WTC11 (cell line): ENCODE measurements at regions not wholly inside any gene's neighbourhood (a gene's known extent, or its start where the extent isn't known, plus 50 kb on each side); places are given as distances from the start of the nearest gene placed in this dataset.

Experiments used
- ATAC-seq: fragments of 200-7000 bp; cut with Tn5 transposase; 2 replicates; pipeline ENCODE4 v1.10.0; 2021; ENCODE audit warnings: mild to moderate bottlenecking, moderate library complexity
- CTCF ChIA-PET: fragments of 300-600 bp; sonication (Branson Sonifier 250); formaldehyde crosslinking; loops from one replicate; lab custom pipeline; 2021; ENCODE audit warnings: antibody characterized with exemption; lab: Charles Lee
- POLR2A ChIA-PET: fragments of 350-600 bp; sonication (Branson Sonifier 250); formaldehyde crosslinking; loops from one replicate; lab custom pipeline; 2021; ENCODE audit warnings: antibody characterized with exemption; lab: Charles Lee
- DNase-seq: peaks from one replicate; pipeline ENCODE4 v3.0.0; 2021; ENCODE audit warnings: low spot score
- H3K27ac Mint-ChIP-seq: 2 replicates; pipeline ENCODE4 v1.8.0; 2021; ENCODE audit warnings: mixed read lengths
- H3K27me3 Mint-ChIP-seq: 2 replicates; pipeline ENCODE4 v1.8.0; 2021; ENCODE audit warnings: low read depth, mild to moderate bottlenecking, moderate library complexity, mixed read lengths
- H3K36me3 Mint-ChIP-seq: 2 replicates; pipeline ENCODE4 v1.8.0; 2021; ENCODE audit warnings: mixed read lengths
- H3K4me1 Mint-ChIP-seq: 2 replicates; pipeline ENCODE4 v1.8.0; 2022; ENCODE audit warnings: mixed read lengths
- H3K4me3 Mint-ChIP-seq: 2 replicates; pipeline ENCODE4 v1.8.0; 2021; ENCODE audit warnings: mild to moderate bottlenecking, moderate library complexity, mixed read lengths
- H3K9me3 Mint-ChIP-seq: 2 replicates; pipeline ENCODE4 v1.8.0; 2021; ENCODE audit warnings: mixed read lengths
- CREM ChIP-seq: sonication (generic); formaldehyde crosslinking; IDR thresholded peaks from 2 replicates; pipeline ENCODE4 v1.8.1; 2022; ENCODE audit warnings: mild to moderate bottlenecking, missing genetic modification reagents, moderate library complexity
- ESRRA ChIP-seq: sonication (generic); formaldehyde crosslinking; IDR thresholded peaks from 2 replicates; pipeline ENCODE4 v1.8.1; 2022; ENCODE audit warnings: mild to moderate bottlenecking, missing genetic modification reagents, borderline replicate concordance
- TEAD4 ChIP-seq: sonication (generic); formaldehyde crosslinking; IDR thresholded peaks from 2 replicates; pipeline ENCODE4 v1.8.0; 2022; ENCODE audit warnings: mild to moderate bottlenecking, missing genetic modification reagents
- TP53 ChIP-seq: sonication (generic); formaldehyde crosslinking; IDR thresholded peaks from 2 replicates; pipeline ENCODE4 v1.8.1; 2023; ENCODE audit warnings: mild to moderate bottlenecking, missing genetic modification reagents
- TF ChIP-seq, protein P1 (sequence below): sonication (generic); formaldehyde crosslinking; IDR thresholded peaks from 2 replicates; pipeline ENCODE4 v1.8.1; 2023; ENCODE audit warnings: mild to moderate bottlenecking, missing genetic modification reagents, borderline replicate concordance
- TF ChIP-seq, protein P2 (sequence below): sonication (generic); formaldehyde crosslinking; IDR thresholded peaks from 2 replicates; pipeline ENCODE4 v1.8.0; 2022; ENCODE audit warnings: mild to moderate bottlenecking, missing genetic modification reagents
- TF ChIP-seq, protein P3 (sequence below): fragments of 200-600 bp; IDR thresholded peaks from 2 replicates; pipeline ENCODE4 v1.8.0; 2022; ENCODE audit warnings: antibody characterized with exemption
- TF ChIP-seq, protein P4 (sequence below): sonication (generic); formaldehyde crosslinking; IDR thresholded peaks from 2 replicates; pipeline ENCODE4 v1.8.0; 2022; ENCODE audit warnings: mild to moderate bottlenecking, missing genetic modification reagents
- TF ChIP-seq, protein P5 (sequence below): sonication (generic); formaldehyde crosslinking; IDR thresholded peaks from 2 replicates; pipeline ENCODE4 v1.8.1; 2023; ENCODE audit warnings: mild to moderate bottlenecking, missing genetic modification reagents
- TF ChIP-seq, protein P6 (sequence below): sonication (generic); formaldehyde crosslinking; IDR thresholded peaks from 2 replicates; pipeline ENCODE4 v1.8.1; 2022; ENCODE audit warnings: low read depth, mild to moderate bottlenecking, moderate library complexity, missing genetic modification reagents, borderline replicate concordance
- TF ChIP-seq, protein P7 (sequence below): fragments of 250-450 bp; sonication (Bioruptor Pico); IDR thresholded peaks from 2 replicates; pipeline ENCODE4 v1.9.0; 2021; ENCODE audit warnings: mild to moderate bottlenecking

DNA sequence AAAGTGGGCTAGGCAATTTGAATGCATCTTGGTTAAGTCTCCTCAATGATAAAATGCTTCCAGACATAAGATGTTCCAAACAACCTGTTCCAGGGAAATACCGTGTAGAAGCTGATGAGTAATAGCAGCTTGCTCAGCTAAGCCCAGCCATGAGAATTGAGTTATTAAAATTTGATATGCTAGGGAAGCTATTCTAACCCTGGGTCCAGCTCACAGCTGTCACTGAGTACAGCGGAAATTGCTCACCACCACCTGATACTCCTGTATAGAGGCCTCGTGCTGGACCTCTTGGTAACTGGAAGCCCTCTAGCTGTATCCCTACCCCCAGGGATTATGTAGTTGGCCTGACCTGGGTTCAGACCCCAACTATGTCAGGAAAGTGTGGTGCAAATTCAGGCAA lies 521.3 kb upstream of the TRPC7 start (continued):
- TF ChIP-seq, protein P1, sequence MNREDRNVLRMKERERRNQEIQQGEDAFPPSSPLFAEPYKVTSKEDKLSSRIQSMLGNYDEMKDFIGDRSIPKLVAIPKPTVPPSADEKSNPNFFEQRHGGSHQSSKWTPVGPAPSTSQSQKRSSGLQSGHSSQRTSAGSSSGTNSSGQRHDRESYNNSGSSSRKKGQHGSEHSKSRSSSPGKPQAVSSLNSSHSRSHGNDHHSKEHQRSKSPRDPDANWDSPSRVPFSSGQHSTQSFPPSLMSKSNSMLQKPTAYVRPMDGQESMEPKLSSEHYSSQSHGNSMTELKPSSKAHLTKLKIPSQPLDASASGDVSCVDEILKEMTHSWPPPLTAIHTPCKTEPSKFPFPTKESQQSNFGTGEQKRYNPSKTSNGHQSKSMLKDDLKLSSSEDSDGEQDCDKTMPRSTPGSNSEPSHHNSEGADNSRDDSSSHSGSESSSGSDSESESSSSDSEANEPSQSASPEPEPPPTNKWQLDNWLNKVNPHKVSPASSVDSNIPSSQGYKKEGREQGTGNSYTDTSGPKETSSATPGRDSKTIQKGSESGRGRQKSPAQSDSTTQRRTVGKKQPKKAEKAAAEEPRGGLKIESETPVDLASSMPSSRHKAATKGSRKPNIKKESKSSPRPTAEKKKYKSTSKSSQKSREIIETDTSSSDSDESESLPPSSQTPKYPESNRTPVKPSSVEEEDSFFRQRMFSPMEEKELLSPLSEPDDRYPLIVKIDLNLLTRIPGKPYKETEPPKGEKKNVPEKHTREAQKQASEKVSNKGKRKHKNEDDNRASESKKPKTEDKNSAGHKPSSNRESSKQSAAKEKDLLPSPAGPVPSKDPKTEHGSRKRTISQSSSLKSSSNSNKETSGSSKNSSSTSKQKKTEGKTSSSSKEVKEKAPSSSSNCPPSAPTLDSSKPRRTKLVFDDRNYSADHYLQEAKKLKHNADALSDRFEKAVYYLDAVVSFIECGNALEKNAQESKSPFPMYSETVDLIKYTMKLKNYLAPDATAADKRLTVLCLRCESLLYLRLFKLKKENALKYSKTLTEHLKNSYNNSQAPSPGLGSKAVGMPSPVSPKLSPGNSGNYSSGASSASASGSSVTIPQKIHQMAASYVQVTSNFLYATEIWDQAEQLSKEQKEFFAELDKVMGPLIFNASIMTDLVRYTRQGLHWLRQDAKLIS (CRISPR knock-in tag) = no peak
- TF ChIP-seq, protein P2, sequence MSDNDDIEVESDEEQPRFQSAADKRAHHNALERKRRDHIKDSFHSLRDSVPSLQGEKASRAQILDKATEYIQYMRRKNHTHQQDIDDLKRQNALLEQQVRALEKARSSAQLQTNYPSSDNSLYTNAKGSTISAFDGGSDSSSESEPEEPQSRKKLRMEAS (CRISPR knock-in tag) = no peak
- TF ChIP-seq, protein P3, sequence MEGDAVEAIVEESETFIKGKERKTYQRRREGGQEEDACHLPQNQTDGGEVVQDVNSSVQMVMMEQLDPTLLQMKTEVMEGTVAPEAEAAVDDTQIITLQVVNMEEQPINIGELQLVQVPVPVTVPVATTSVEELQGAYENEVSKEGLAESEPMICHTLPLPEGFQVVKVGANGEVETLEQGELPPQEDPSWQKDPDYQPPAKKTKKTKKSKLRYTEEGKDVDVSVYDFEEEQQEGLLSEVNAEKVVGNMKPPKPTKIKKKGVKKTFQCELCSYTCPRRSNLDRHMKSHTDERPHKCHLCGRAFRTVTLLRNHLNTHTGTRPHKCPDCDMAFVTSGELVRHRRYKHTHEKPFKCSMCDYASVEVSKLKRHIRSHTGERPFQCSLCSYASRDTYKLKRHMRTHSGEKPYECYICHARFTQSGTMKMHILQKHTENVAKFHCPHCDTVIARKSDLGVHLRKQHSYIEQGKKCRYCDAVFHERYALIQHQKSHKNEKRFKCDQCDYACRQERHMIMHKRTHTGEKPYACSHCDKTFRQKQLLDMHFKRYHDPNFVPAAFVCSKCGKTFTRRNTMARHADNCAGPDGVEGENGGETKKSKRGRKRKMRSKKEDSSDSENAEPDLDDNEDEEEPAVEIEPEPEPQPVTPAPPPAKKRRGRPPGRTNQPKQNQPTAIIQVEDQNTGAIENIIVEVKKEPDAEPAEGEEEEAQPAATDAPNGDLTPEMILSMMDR = no peak
- TF ChIP-seq, protein P4, sequence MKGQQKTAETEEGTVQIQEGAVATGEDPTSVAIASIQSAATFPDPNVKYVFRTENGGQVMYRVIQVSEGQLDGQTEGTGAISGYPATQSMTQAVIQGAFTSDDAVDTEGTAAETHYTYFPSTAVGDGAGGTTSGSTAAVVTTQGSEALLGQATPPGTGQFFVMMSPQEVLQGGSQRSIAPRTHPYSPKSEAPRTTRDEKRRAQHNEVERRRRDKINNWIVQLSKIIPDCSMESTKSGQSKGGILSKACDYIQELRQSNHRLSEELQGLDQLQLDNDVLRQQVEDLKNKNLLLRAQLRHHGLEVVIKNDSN = no peak

DNA sequence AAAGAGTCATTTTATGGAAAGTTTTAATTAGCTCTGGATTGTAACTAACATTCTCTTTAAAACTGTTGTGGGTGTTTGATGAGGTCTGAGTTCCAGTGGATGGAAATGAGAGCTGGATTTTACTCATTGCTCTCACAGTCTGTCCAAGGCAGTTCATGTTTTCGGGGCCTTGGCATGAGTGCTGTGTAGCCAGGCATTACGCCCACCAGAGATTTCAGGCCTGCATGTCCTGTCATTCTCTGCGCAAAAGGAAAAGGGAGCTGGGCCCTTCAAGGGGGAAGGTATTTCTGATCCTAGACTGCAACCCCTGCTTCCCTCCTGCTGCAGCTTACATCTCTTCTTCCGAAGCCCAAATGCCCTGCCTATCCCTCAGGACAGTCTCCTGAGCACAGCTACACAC lies 499.6 kb upstream of the TRPC7 start:
- ChIA-PET POLR2A (no interaction called here), CTCF (interaction anchor here (1.1 kb wide), 2 partner anchors 10 to 210 kb away, joined by 3 read pairs; no protein-coding TSS in a partner anchor)
- Mint-ChIP-seq H3K36me3 (no peaks in the 10 kb centered on the region), H3K9me3 (no peaks in the 10 kb centered on the region), H3K27me3 (no peaks in the 10 kb centered on the region), H3K27ac (no peak overlapping the region), H3K4me3 (no peak overlapping the region), H3K4me1 (peaks cover 27% of the 10 kb centered on the region)
- DNase-seq (no peak), ATAC-seq (no peak)
- TF ChIP-seq, protein P5, sequence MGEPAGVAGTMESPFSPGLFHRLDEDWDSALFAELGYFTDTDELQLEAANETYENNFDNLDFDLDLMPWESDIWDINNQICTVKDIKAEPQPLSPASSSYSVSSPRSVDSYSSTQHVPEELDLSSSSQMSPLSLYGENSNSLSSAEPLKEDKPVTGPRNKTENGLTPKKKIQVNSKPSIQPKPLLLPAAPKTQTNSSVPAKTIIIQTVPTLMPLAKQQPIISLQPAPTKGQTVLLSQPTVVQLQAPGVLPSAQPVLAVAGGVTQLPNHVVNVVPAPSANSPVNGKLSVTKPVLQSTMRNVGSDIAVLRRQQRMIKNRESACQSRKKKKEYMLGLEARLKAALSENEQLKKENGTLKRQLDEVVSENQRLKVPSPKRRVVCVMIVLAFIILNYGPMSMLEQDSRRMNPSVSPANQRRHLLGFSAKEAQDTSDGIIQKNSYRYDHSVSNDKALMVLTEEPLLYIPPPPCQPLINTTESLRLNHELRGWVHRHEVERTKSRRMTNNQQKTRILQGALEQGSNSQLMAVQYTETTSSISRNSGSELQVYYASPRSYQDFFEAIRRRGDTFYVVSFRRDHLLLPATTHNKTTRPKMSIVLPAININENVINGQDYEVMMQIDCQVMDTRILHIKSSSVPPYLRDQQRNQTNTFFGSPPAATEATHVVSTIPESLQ (CRISPR knock-in tag) = no peak
- TF ChIP-seq, protein P3 = no peak
- TF ChIP-seq ESRRA (CRISPR knock-in tag) = no peak
- no peak for TF ChIP-seq TEAD4 (CRISPR knock-in tag)
- TF ChIP-seq, protein P6, sequence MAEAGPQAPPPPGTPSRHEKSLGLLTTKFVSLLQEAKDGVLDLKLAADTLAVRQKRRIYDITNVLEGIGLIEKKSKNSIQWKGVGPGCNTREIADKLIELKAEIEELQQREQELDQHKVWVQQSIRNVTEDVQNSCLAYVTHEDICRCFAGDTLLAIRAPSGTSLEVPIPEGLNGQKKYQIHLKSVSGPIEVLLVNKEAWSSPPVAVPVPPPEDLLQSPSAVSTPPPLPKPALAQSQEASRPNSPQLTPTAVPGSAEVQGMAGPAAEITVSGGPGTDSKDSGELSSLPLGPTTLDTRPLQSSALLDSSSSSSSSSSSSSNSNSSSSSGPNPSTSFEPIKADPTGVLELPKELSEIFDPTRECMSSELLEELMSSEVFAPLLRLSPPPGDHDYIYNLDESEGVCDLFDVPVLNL (CRISPR knock-in tag) = no peak
- no peak for TF ChIP-seq CREM (CRISPR knock-in tag)
- TF ChIP-seq TP53 (CRISPR knock-in tag) = no peak
- TF ChIP-seq, protein P7, sequence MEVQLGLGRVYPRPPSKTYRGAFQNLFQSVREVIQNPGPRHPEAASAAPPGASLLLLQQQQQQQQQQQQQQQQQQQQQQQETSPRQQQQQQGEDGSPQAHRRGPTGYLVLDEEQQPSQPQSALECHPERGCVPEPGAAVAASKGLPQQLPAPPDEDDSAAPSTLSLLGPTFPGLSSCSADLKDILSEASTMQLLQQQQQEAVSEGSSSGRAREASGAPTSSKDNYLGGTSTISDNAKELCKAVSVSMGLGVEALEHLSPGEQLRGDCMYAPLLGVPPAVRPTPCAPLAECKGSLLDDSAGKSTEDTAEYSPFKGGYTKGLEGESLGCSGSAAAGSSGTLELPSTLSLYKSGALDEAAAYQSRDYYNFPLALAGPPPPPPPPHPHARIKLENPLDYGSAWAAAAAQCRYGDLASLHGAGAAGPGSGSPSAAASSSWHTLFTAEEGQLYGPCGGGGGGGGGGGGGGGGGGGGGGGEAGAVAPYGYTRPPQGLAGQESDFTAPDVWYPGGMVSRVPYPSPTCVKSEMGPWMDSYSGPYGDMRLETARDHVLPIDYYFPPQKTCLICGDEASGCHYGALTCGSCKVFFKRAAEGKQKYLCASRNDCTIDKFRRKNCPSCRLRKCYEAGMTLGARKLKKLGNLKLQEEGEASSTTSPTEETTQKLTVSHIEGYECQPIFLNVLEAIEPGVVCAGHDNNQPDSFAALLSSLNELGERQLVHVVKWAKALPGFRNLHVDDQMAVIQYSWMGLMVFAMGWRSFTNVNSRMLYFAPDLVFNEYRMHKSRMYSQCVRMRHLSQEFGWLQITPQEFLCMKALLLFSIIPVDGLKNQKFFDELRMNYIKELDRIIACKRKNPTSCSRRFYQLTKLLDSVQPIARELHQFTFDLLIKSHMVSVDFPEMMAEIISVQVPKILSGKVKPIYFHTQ (CRISPR knock-in tag) = no peak
